Germinal center (tissue), 1 donor: ENCODE measurements at regions not wholly inside any gene's neighbourhood (a gene's known extent, or its start where the extent isn't known, plus 50 kb on each side); places are given as distances from the start of the nearest gene placed in this dataset.
"Not testable (repeated sequence)": the region's sequence is repeated elsewhere in the genome, so short reads cannot be mapped to it uniquely, and the experiment has no call there.

Experiments used
- DNase-seq: peaks from one replicate; pipeline ENCODE4 v3.0.0; 2012; ENCODE audit warnings: mixed read lengths, low spot score

DNA sequence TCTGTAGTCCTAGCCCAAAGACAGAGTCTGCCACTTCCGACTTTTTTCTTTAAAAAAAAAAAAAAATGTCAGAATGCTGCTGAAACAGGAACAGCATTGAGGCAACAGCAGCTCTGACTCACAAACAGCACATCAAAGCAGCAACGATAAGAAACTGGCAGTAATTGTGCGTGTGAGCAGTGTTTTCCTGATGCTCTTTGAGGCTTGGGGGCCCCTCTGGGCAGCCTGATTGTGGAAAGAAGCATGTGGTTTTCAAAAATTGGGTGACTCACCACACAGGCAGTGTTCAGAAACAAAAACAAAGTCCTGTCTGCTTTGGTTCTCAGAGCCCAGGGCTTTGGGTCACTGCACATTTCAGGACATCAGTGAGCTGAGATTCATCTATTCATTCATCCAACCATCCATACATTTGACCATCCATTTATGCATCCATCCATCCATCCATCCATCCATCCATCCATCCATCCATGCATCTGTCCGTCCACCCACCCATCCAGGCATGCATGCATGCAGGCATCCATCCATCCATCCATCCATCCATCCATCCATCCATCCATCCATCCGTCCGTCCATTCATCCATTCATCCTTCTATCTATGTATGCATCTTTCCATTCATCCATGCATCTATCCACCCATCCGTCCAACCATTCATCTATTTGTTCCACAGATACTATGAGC lies 308.4 kb downstream of the RPLP1 start:
- peak; percentile 38 for DNase-seq

DNA sequence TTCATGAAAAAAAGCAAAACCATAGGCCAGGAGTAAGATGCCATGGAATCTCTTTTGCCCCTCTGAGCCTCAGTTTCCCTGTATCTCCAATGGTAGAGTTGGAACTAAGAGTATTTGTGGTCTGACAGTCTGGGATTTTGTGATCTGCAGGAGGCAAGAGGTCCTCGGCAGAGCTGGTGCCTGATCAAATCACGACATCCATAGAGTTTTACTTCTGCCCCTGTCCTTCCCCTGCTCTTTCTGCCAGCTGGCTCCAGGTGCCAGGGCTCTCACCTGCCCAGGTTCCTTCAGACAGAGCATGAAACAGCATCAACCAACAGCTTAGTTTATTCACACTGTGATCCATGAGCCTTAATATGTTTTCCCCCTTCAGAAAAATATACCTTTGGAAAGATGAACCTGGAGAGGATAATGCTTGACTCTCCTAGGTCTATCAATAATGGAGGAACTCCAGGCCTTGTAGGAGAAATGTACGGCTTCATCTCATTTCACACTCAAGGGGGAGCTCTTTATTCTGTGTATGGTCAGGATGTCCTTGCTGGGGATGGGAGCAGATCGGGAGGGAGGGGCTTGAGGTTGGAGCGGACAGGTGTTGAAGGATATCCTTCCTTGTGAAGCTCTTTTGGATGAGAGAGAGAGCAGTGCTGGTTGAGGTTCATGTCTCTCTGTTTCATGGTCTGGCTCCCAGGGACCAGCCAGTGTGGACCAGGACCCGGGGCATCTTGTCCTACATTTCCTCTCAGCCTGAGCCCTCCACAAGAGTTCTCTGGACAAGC lies 309.9 kb downstream of the RPLP1 start:
- no peak for DNase-seq

- no peak for DNase-seq
These were observed 311.2 kb downstream of the RPLP1 start for GRCh38 chr15:69763831-69764230.

DNA sequence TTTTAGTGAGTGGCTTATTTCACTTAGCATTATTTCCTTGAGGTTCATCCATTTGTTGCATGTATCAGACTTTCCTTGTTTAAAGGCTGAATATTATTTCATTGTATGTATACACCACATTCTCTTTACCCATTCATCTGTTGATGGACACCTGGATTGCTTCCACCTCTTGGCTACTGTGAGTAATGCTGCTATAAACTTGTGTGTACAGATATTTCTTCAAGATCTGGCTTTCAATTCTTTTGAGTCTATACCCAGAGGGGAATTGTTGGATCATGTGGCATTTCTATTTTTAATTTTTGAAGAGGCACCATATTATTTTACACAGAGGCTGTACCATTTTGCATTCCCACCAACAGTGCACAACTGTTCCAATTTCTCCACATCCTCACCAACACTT lies 313.5 kb downstream of the RPLP1 start:
- DNase-seq: no peak

GRCh38 chr15:69767191-69767590 lies 314.6 kb downstream of the RPLP1 start:
- no peak for DNase-seq

DNA sequence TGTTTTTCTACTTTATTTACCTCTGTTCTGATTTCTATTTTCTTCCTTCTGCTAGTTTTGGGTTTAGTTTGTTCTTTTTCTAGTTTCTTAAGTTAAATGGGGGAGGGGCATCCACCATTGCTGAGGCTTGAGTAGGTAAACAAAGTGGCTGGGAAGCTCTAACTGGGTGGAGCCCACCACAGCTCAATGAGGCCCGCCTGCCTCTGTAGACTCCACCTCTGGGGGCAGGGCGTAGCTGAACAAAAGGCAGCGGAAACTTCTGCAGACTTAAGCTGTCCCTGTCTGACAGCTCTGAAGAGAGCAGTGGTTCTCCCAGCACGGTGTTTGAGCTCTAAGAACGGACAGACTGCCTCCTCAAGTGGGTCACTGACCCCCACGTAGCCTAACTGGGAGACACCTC lies 316.7 kb downstream of the RPLP1 start:
- not testable (repeated sequence) for DNase-seq

DNA sequence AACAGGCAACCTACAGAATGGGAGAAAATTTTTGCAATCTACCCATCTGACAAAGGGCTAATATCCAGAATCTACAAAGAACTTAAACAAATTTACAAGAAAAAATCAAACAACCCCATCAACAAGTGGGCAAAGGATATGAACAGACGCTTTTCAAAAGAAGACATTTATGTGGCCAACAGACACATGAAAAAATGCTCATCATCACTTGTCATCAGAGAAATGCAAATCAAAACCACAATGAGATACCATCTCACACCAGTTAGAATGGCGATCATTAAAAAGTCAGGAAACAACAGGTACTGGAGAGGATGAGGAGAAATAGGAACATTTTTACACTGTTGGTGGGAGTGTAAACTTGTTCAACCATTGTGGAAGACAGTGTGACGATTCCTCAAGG lies 321.6 kb downstream of the RPLP1 start:
- not testable (repeated sequence) for DNase-seq

GRCh38 chr15:69774711-69775110 lies 322.1 kb downstream of the RPLP1 start:
- not testable (repeated sequence) for DNase-seq

DNA sequence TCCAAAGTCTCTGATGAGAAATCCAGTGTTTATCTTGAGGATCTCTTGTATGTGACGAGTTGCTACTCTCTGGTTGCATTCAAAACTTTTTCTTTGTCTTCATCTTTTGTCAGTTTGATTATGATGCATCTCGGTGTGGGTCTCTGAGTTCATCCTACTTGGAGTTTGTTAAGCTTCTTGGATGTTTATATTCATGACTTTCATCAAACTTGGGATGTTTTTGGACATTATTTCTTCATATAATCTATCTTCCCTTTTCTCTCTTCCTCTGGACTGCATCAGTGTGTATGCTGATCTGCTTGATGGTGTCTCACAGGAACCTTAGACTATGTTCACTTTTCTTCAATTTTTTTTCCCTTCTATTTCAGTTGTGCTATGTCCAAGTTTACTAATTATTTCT lies 320.4 kb downstream of the TLE3 start:
- DNase-seq: no peak

- no peak for DNase-seq
These were observed 317.3 kb downstream of the TLE3 start for GRCh38 chr15:69780374-69780773.

DNA sequence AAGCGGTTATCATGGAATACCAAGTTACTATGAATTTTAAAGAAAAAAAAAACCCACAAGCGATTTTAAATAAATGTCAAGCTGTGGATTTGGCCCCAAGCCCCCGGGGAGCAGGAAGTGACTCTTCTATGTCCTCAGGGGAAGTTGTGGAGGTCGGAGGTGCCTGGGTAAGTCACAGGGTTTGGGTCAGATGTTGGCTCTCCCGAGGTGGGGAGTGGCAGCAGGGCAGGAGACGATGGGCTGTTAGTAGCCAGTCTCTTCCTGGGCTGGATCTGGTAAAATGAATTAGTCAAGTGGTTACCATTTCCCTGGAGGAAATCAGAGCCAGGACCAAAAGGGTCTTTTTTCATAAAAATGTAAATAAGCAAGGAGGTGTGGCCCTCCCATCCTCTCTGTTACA lies 316.7 kb downstream of the TLE3 start:
- no peak for DNase-seq

GRCh38 chr15:69781411-69782125 lies 316.1 kb downstream of the TLE3 start:
- no peak for DNase-seq

DNA sequence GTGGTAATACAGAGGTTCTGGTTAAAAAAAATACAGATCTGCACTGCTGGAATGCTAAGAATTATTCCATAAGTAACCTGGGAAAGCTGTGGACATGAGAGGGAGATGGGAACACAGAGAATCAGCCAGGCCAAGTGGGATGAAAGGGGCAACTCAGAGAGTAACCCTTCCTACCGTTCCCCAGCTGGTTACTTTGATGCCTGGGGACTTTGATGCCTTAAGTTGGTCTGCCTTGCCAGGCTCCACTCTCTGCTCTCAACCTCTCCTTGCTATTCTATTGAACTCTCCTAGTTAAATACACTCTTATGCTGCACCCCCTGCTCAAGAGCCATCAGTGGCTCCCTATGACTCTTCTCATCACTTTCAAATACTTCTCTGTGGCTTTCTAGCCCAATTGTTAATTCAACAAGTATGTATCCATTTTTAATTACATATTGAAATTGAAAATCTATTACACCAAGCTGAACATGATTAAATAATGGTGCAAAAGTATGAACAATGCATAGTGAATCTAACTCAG lies 315.5 kb downstream of the TLE3 start:
- no peak for DNase-seq

DNA sequence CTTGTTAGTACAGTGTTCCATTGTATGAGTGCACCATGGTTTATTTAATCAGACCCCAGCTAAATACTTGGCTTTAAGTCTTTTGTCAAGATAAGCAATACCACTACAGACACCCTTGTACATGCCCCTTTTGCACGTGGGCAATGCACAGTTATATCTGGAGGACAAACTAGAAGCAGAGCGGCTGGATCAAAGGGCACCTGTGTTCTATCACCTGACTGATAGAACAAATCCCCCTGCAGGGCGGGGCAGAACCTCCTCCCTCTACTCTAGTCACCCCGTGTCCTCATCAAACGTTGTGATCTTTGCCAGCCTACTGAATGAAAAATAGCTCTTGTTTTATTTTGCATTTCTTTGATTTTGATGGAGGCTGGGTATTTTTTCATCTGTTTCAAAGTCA lies 314.9 kb downstream of the TLE3 start:
- no peak for DNase-seq

DNA sequence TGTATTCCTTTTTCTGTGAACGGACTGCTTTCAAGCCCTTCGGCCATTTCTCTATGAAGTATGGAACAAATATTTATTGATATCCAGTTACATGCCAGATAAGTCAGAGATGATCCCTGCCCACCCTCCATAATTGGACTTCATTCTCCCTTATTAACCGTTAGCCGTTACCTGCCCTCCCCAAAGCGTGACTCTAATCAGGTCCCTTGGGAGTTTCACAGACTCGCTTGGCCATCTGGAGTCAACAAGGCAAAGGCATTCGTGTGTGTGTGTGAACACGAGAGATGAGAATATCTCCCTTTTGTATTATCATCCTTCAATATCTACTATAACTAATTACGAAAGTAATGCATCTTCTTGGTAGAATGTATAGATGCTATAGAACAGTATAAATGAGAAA lies 314.5 kb downstream of the TLE3 start:
- DNase-seq: no peak

DNA sequence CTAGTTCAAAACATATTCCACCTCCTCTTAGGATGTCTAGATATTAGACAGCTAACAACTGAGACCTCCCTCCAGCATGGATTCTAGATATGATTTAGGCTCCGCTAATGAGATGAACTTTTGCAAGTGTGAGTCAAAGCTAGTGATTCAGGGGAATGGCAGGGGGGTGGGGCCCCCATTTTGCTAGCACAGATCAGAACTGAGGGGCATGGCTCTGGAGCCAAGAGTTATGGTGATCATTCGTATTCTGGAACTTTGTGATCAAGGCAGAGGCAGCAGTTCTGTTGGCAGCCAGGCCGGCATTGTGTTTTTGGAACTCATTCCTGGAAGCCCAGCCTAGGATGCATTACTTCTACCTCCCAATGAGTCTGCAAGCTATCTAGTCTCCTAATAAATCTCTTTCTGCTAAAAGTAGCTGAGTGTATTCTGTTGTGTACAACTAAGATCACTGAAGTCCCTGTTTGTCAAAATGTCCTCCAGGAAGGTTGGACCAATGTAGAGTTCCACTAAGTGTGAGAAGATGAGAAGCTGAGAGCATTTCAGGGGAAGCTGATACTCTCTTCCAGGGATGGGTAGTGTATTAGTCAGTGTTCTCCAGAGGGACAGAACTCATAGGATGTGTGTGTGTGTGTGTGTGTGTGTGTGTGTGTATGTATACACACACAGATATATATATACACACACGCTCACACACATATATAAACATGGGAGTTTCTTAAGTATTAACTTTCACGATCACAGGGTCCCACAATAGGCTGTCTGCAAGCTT lies 312.7 kb downstream of the TLE3 start:
- DNase-seq: no peak

GRCh38 chr15:69786136-69786701 lies 311.5 kb downstream of the TLE3 start:
- no peak for DNase-seq

GRCh38 chr15:69787791-69788190 lies 309.9 kb downstream of the TLE3 start:
- no peak for DNase-seq

DNA sequence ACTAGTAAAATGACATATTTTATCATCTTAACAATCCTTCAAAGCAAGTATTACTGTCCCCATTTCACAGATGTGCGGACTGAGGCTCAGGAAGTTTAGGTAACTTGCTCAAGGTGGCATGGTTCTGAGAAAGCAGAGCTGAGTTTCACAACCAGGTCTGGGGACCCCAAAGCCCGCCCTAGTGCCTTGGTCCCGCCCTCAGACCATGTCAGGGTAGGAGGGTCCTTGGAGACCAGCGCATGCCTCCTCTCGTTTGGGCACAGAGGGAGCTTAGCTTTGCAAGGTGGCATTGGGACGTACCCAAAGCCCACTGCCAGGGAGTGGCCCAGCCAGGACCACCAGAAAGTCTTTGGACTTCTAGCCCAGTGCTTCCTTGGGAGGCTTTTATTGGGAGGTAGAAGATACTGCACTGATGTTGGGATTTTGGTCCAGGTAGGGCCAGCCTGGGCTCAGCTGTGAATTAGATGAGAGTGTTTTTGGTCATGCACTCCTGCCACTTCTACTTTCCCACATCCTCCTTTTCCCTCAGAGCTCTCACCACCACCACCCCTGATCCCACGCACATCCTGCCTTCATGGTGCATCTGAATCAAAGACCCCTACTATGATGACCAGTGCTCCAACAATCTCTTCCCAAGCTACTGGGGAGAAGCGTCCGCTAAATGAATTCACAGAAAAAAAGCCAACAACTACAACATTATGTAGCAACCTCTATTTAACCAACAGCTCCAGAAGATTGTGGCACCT lies 307.9 kb downstream of the TLE3 start:
- no peak for DNase-seq

GRCh38 chr15:69790632-69791031 lies 307.1 kb downstream of the TLE3 start:
- no peak for DNase-seq

GRCh38 chr15:69792823-69793222 lies 304.9 kb downstream of the TLE3 start:
- no peak for DNase-seq
